ENCODE measurements at regions not wholly inside any gene's neighbourhood (a gene's known extent, or its start where the extent isn't known, plus 50 kb on each side); places are given as distances from the start of the nearest gene placed in this dataset.
A peak's percentile ranks its signal among the peaks of the same experiment; 100 is the strongest.
"Not testable (repeated sequence)": the region's sequence is repeated elsewhere in the genome, so short reads cannot be mapped to it uniquely, and the experiment has no call there.

- DNase-seq (ENCODE audit: low read depth): peak; percentile 35
Measured at GRCh38 chr14:106674509-106675125, 1148.2 kb downstream of the TMEM121 start.

- not testable (repeated sequence) for DNase-seq (ENCODE audit: low read depth)
Measured at GRCh38 chr14:106675716-106676115, 1149.3 kb downstream of the TMEM121 start.

GRCh38 chr14:106679776-106680175, 1153.4 kb downstream of the TMEM121 start:
- DNase-seq (ENCODE audit: low read depth): no peak

- no peak for DNase-seq (ENCODE audit: low read depth)
Measured at GRCh38 chr14:106681161-106681560, 1154.8 kb downstream of the TMEM121 start.

- DNase-seq (ENCODE audit: low read depth): no peak
Measured at GRCh38 chr14:106681568-106681967, 1155.2 kb downstream of the TMEM121 start.

GRCh38 chr14:106683631-106684030, 1157.2 kb downstream of the TMEM121 start:
- DNase-seq (ENCODE audit: low read depth): no peak

GRCh38 chr14:106686533-106686932, 1160.2 kb downstream of the TMEM121 start:
- DNase-seq (ENCODE audit: low read depth): no peak

- DNase-seq (ENCODE audit: low read depth): no peak
Measured at GRCh38 chr14:106690333-106690891, 1164.0 kb downstream of the TMEM121 start.

- DNase-seq (ENCODE audit: low read depth): peak; percentile 64
Measured at GRCh38 chr14:106691601-106692291, 1165.4 kb downstream of the TMEM121 start.

GRCh38 chr14:106694638-106695393, 1168.4 kb downstream of the TMEM121 start:
- DNase-seq (ENCODE audit: low read depth): peak; percentile 62

GRCh38 chr14:106698620-106699267, 1172.4 kb downstream of the TMEM121 start:
- not testable (repeated sequence) for DNase-seq (ENCODE audit: low read depth)

GRCh38 chr14:106703651-106704050, 1177.3 kb downstream of the TMEM121 start:
- DNase-seq (ENCODE audit: low read depth): not testable (repeated sequence)

GRCh38 chr14:106706488-106706887, 1180.1 kb downstream of the TMEM121 start:
- DNase-seq (ENCODE audit: low read depth): not testable (repeated sequence)

GRCh38 chr14:106710187-106710586, 1183.8 kb downstream of the TMEM121 start:
- not testable (repeated sequence) for DNase-seq (ENCODE audit: low read depth)

GRCh38 chr14:106712513-106712912, 1186.1 kb downstream of the TMEM121 start:
- not testable (repeated sequence) for DNase-seq (ENCODE audit: low read depth)

GRCh38 chr14:106714446-106715428, 1188.4 kb downstream of the TMEM121 start:
- DNase-seq (ENCODE audit: low read depth): not testable (repeated sequence)

GRCh38 chr14:106717544-106717943, 1191.2 kb downstream of the TMEM121 start:
- DNase-seq (ENCODE audit: low read depth): not testable (repeated sequence)

- not testable (repeated sequence) for DNase-seq (ENCODE audit: low read depth)
Measured at GRCh38 chr14:106719880-106720279, 1193.5 kb downstream of the TMEM121 start.

GRCh38 chr14:106721926-106722325, 1195.5 kb downstream of the TMEM121 start:
- not testable (repeated sequence) for DNase-seq (ENCODE audit: low read depth)

- not testable (repeated sequence) for DNase-seq (ENCODE audit: low read depth)
Measured at GRCh38 chr14:106722813-106723687, 1196.7 kb downstream of the TMEM121 start.

All from activated T-cell treated with anti-CD3 and anti-CD28 coated beads for 24 hours (primary cell).